ENCODE measurements at regions not wholly inside any gene's neighbourhood (a gene's known extent, or its start where the extent isn't known, plus 50 kb on each side); places are given as distances from the start of the nearest gene placed in this dataset.
"Not testable (repeated sequence)": the region's sequence is repeated elsewhere in the genome, so short reads cannot be mapped to it uniquely, and the experiment has no call there.

DNA sequence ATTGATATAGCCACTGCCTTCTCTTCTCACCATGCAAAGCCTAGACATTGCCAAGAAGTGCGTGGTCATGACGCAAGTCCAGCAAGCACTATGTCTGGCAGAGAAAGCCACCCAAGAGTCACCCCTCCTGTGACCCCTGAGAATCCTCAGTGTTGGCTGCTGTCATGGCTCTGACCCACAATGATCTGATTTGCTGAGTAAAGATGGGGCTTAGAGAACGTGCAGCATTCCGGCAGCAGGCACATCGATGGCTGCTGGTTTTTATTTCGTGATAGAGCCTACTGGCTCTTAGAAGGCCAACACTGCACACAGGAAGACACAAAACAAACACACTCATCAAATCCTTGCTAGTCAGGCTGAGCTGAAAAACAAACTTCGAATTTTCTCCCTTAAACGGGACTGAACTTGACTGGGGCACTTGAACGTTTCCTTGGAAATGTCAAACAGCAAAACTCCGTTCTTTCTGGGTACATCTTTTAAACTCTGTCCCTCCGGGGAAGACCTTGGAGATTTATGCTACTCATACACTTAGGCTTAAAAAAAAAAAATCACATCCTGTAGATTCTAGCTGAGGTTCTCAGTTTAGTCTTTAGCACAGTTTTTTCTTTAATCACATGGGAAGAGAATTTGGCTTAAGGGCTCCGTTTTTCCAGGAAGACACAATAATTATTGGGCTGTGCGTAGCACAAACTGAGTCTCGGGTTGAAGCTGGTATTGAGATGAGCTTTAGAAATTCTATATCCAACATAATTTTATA is 88.2 kb upstream of the BASP1 start:
- DNase-seq (ENCODE audit: extremely low spot score): no peak
- POLR2A ChIA-PET: no interaction called here
- CTCF ChIA-PET: interaction anchor here (1.6 kb wide), 1 partner anchor 12 kb away, joined by 4 read pairs; no protein-coding TSS in a partner anchor
- TF ChIP-seq, protein P1, sequence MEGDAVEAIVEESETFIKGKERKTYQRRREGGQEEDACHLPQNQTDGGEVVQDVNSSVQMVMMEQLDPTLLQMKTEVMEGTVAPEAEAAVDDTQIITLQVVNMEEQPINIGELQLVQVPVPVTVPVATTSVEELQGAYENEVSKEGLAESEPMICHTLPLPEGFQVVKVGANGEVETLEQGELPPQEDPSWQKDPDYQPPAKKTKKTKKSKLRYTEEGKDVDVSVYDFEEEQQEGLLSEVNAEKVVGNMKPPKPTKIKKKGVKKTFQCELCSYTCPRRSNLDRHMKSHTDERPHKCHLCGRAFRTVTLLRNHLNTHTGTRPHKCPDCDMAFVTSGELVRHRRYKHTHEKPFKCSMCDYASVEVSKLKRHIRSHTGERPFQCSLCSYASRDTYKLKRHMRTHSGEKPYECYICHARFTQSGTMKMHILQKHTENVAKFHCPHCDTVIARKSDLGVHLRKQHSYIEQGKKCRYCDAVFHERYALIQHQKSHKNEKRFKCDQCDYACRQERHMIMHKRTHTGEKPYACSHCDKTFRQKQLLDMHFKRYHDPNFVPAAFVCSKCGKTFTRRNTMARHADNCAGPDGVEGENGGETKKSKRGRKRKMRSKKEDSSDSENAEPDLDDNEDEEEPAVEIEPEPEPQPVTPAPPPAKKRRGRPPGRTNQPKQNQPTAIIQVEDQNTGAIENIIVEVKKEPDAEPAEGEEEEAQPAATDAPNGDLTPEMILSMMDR (IDR thresholded peaks at IDR 0.05; ENCODE audit: control extremely low read depth, extremely low read depth, low read depth, missing control alignments): no peak

DNA sequence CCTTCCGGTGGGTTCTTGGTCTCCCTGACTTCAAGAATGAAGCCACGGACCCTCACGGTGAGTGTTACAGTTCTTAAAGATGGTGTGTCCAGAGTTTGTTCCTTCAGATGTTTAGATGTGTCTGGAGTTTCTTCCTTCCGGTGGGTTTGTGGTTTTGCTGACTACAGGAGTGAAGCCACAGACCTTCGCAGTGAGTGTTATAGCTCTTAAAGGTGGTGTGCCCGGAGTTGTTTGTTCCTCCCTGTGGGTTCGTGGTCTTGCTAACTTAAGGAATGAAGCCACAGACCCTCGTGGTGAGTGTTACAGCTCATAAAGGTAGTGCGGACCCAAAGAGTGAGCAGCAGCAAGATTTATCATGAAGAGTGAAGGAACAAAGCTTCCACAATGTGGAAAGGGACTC is 87.1 kb upstream of the BASP1 start:
- CTCF ChIA-PET: interaction anchor here (1.0 to 3.6 kb wide), 3 partner anchors 13 to 24 kb away, joined by 3 to 18 read pairs (median 4); no protein-coding TSS in a partner anchor
- POLR2A ChIA-PET; DNase-seq (ENCODE audit: extremely low spot score): not testable (repeated sequence)

DNA sequence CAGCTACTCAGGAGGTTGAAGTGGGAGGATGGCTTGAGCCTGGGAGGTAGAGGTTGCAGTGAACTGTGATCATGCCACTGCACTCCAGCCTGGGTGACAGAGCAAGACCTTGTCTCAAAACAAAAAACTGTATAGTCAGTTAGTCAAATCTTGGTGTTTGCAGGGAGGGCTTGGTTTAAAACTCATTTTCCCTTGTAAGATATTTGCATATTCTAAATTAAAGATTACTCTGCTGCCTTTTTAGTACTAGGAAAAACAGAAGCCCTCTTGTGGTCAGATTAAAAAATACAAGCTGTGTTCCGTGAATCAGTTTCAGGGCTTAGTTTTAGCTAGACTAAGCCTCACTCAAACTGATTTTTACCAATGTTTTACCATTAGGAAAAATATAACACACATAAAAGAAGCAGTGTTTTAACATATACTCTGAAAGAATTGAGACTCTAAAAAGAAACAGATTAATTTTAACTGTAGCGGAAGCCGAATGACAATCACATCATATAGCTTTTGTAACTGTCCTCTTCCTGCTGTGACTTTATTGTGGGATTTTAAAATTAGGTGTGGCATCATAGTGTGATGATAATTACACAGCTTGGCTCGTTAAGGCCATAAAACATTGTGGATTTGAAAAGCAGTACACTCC is 84.9 kb upstream of the BASP1 start:
- ChIA-PET CTCF (interaction anchor here (0.7 to 3.6 kb wide), 21 partner anchors 11 to 643 kb away, joined by 3 to 18 read pairs (median 5); no protein-coding TSS in a partner anchor), POLR2A (no interaction called here)
- DNase-seq (ENCODE audit: extremely low spot score): peak; percentile 37
- TF ChIP-seq, protein P1 (IDR thresholded peaks at IDR 0.05; ENCODE audit: control extremely low read depth, extremely low read depth, low read depth, missing control alignments): peak; percentile 42

DNA sequence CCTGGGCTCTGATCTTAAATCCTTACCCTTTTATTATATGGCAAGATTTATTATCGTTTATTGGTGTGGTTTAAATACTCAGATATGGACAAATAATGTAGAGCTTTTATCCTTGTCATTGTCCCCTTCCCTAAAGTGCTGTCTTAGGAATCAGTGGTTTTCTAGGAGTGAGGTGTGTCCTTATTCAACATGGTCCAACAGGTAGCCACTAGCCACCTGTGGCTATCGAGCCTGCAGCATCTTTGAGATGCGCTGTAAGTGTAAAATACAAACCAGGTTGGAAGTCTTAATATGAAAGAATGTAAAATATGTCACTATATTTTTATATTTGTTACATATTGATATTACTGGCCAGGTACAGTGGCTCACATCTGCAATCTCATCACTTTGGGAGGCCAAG is 82.4 kb upstream of the BASP1 start:
- TF ChIP-seq, protein P1 (IDR thresholded peaks at IDR 0.05; ENCODE audit: control extremely low read depth, extremely low read depth, low read depth, missing control alignments): no peak
- CTCF ChIA-PET: no interaction called here
- POLR2A ChIA-PET: no interaction called here
- DNase-seq (ENCODE audit: extremely low spot score): no peak

DNA sequence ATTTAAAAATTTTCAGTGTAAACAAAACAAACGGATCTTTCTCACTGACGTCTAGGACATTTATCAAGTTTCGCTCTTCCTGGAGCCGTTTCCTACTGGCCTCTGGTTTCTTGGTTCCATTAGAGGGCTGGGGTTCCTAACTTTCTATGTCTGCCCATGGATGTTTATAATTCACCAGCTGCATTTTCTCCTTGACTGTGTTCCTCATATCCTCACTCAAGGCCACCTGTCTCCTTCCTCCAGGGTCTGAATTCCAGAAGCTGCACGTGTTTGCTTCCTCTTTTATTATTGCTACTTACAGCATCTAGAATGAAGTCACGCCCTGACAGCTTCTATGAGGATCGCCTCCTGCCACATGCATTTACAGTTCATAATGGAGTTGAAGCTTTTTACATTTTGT is 74.1 kb upstream of the BASP1 start:
- TF ChIP-seq, protein P1 (IDR thresholded peaks at IDR 0.05; ENCODE audit: control extremely low read depth, extremely low read depth, low read depth, missing control alignments): no peak
- no peak for DNase-seq (ENCODE audit: extremely low spot score)
- ChIA-PET POLR2A (no interaction called here), CTCF (interaction anchor here (2.8 kb wide), 1 partner anchor 11 kb away, joined by 14 read pairs; no protein-coding TSS in a partner anchor)

DNA sequence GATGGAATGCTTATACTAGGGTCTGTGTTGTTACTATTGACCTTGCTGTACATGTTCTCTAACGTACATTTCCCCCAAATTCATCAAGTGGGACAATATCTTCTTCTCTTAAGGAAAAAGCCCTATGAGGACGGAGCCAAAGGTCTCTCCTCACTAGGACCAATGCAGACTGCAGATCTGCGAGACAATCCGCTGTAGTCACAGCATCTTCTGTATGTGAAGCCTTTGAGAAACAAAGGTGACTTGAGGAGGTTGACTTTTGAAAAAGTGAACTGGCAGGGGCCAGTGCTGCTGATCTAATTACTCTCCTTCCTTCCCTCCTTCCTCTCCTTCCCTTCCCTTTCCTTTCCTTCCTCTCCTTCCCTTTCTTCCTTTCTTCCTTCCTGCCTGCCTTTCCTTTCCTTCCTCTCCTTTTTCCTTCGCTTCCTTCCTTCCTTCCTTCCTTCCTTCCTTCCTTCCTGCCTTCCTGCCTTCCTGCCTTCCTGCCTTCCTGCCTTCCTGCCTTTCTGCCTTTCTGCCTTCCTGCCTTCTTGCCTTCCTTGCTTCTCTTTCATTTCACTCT is 71.1 kb upstream of the BASP1 start:
- POLR2A ChIA-PET: no interaction called here
- no peak for DNase-seq (ENCODE audit: extremely low spot score)
- CTCF ChIA-PET: no interaction called here
- TF ChIP-seq, protein P1 (IDR thresholded peaks at IDR 0.05; ENCODE audit: control extremely low read depth, extremely low read depth, low read depth, missing control alignments): no peak

DNA sequence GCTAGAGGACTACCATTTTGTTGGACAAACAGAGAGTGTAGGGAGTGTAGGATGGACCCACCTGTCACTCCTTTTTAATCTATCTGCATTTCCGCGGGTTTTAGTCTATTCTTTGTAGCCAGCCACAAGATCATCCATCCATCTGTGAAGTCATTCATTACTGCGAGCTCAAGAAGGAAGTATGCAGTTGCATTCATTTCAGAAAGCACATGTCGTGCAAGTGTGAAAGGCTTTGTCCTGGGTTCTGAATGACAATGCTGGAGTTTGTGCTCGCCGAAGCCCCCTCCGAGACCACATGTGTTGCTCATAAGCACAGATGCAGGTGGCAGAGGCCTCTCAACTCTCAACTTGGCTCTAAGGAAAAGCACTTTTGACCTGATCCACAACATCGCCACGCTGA is 70.3 kb upstream of the BASP1 start:
- TF ChIP-seq, protein P1 (IDR thresholded peaks at IDR 0.05; ENCODE audit: control extremely low read depth, extremely low read depth, low read depth, missing control alignments): no peak

More for the DNA sequence above, 70.3 kb upstream of the BASP1 start:
- ChIA-PET POLR2A (no interaction called here), CTCF (interaction anchor here (1.1 kb wide), 1 partner anchor 10 kb away, joined by 3 read pairs; no protein-coding TSS in a partner anchor)
- DNase-seq (ENCODE audit: extremely low spot score): no peak

Measured in GM10248 (cell line).